Thyroid gland (tissue), 4 donors: ENCODE measurements at regions not wholly inside any gene's neighbourhood (a gene's known extent, or its start where the extent isn't known, plus 50 kb on each side); places are given as distances from the start of the nearest gene placed in this dataset.

Experiments
- DNase-seq, 2 donors: peaks; one replicate each; pipeline ENCODE4 v3.0.0-alpha.2; 2019
- H3K27ac ChIP-seq, 3 donors: fragments of 200-600 bp; sonication (generic); 1 replicate in 2 of 3; 2 replicates in 1 of 3; pipeline ENCODE4 v1.5.1; 2016 to 2019; ENCODE audit warnings: mild to moderate bottlenecking in 1 of 3, moderate library complexity in 1 of 3
- H3K27me3 ChIP-seq: fragments of 200-600 bp; sonication (generic); one replicate; pipeline ENCODE4 v1.5.1; 2019
- H3K36me3 ChIP-seq, 2 donors: fragments of 200-600 bp; sonication (generic); one replicate each; pipeline ENCODE4 v1.5.1; 2016 to 2019
- H3K4me1 ChIP-seq, 2 donors: fragments of 200-600 bp; sonication (generic); one replicate each; pipeline ENCODE4 v1.5.1; 2017 to 2019
- H3K4me3 ChIP-seq, 3 donors: fragments of 200-600 bp; sonication (generic); replicated peaks in 1 of 3; 1 replicate in 2 of 3; 2 replicates in 1 of 3; pipeline ENCODE4 v1.5.1; 2016; ENCODE audit warnings: mild to moderate bottlenecking in 1 of 3
- H3K9me3 ChIP-seq: fragments of 200-600 bp; sonication (generic); one replicate; pipeline ENCODE4 v1.5.1; 2017
- CTCF ChIP-seq, 6 experiments: fragments of 200-600 bp in 3 of 6; fragments of 450-650 bp in 3 of 6; sonication (generic) in 3 of 6; IDR thresholded peaks; one replicate each; pipeline ENCODE4 v1.5.1; 2016 to 2019; ENCODE audit warnings: antibody characterized with exemption in 6 of 6, mild to moderate bottlenecking in 2 of 6, inconsistent platforms in 1 of 6, moderate library complexity in 1 of 6
- POLR2A ChIP-seq, 2 donors: fragments of 450-650 bp; IDR thresholded peaks; one replicate each; pipeline ENCODE4 v1.6.1; 2017; ENCODE audit warnings: antibody characterized with exemption in 2 of 2, mild to moderate bottlenecking in 2 of 2, moderate library complexity in 1 of 2
- WGBS, 2 donors: methylation state at CpG; one replicate each; pipeline ENCODE4 v1.1.5; 2017; 5-methylcytosine and 5-hydroxymethylcytosine counted together
- intact Hi-C: fragments of 100-400 bp; cut with DNase I; formaldehyde crosslinking; loops from one replicate; pipeline ENCODE4 v1.15.1; 2023

GRCh38 chr6:74069089-74069581 lies 373.1 kb downstream of the CD109 start:
- intact Hi-C loops = no loop called here
- Histone ChIP-seq H3K27ac (no peak overlapping the region), H3K27me3 (no peaks in the 10 kb centered on the region), H3K9me3 (no peaks in the 10 kb centered on the region), H3K36me3 (no peaks in the 10 kb centered on the region), H3K4me3 (no peak overlapping the region), H3K4me1 (no peaks in the 10 kb centered on the region)
- TF ChIP-seq CTCF (IDR thresholded peaks at IDR 0.05) (no peak), POLR2A (IDR thresholded peaks at IDR 0.05) (no peak)
- DNase-seq = no peak
- 75 to 76% methylated on average over 4 of the region's 4 CpGs for WGBS, 2 donors

GRCh38 chr6:74066168-74066871 lies 370.3 kb downstream of the CD109 start:
- intact Hi-C loops = no loop called here
- Histone ChIP-seq H3K27me3 (no peaks in the 10 kb centered on the region), H3K4me3 (no peak overlapping the region)

GRCh38 chr6:74065705-74066104 lies 369.7 kb downstream of the CD109 start:
- TF ChIP-seq CTCF (IDR thresholded peaks at IDR 0.05) (no peak), POLR2A (IDR thresholded peaks at IDR 0.05) (no peak)
- WGBS, 2 donors = 81 to 83% methylated on average over 1 of the region's 1 CpG
- Histone ChIP-seq H3K4me3 (no peak overlapping the region), H3K27me3 (no peaks in the 10 kb centered on the region), H3K9me3 (no peaks in the 10 kb centered on the region), H3K27ac (no peak overlapping the region), H3K36me3 (no peaks in the 10 kb centered on the region), H3K4me1 (no peaks in the 10 kb centered on the region)
- DNase-seq = no peak
- intact Hi-C loops = no loop called here

More at GRCh38 chr6:74066168-74066871, 370.3 kb downstream of the CD109 start:
- no peaks in the 10 kb centered on the region for H3K9me3 ChIP-seq
- WGBS, 2 donors = 79 to 82% methylated on average over 10 of the region's 10 CpGs
- H3K27ac ChIP-seq = no peak overlapping the region
- H3K36me3 ChIP-seq = no peaks in the 10 kb centered on the region
- no peak for TF ChIP-seq POLR2A (IDR thresholded peaks at IDR 0.05)
- no peak for TF ChIP-seq CTCF (IDR thresholded peaks at IDR 0.05)
- no peaks in the 10 kb centered on the region for H3K4me1 ChIP-seq
- DNase-seq = no peak

- no peaks in the 10 kb centered on the region for H3K36me3 ChIP-seq
- H3K27me3 ChIP-seq = no peaks in the 10 kb centered on the region
- no peak for DNase-seq
- intact Hi-C loops = no loop called here
- no peak overlapping the region for H3K27ac ChIP-seq
- no peak overlapping the region for H3K4me3 ChIP-seq
- H3K4me1 ChIP-seq = no peaks in the 10 kb centered on the region
- no peaks in the 10 kb centered on the region for H3K9me3 ChIP-seq
- TF ChIP-seq CTCF (IDR thresholded peaks at IDR 0.05) (no peak), POLR2A (IDR thresholded peaks at IDR 0.05) (no peak)
Observed at GRCh38 chr6:74063391-74063790, 367.4 kb downstream of the CD109 start.

GRCh38 chr6:74061201-74061600 lies 365.2 kb downstream of the CD109 start:
- H3K9me3 ChIP-seq = no peaks in the 10 kb centered on the region
- WGBS, 2 donors = 86 to 87% methylated on average over 1 of the region's 1 CpG
- no peaks in the 10 kb centered on the region for H3K27me3 ChIP-seq
- intact Hi-C loops = no loop called here
- H3K4me1 ChIP-seq = no peaks in the 10 kb centered on the region
- TF ChIP-seq CTCF (IDR thresholded peaks at IDR 0.05) (no peak), POLR2A (IDR thresholded peaks at IDR 0.05) (no peak)
- no peak overlapping the region for H3K27ac ChIP-seq
- no peak for DNase-seq
- H3K4me3 ChIP-seq = no peak overlapping the region
- H3K36me3 ChIP-seq = no peaks in the 10 kb centered on the region
